ENCODE measurements at regions not wholly inside any gene's neighbourhood (a gene's known extent, or its start where the extent isn't known, plus 50 kb on each side); places are given as distances from the start of the nearest gene placed in this dataset.

DNA sequence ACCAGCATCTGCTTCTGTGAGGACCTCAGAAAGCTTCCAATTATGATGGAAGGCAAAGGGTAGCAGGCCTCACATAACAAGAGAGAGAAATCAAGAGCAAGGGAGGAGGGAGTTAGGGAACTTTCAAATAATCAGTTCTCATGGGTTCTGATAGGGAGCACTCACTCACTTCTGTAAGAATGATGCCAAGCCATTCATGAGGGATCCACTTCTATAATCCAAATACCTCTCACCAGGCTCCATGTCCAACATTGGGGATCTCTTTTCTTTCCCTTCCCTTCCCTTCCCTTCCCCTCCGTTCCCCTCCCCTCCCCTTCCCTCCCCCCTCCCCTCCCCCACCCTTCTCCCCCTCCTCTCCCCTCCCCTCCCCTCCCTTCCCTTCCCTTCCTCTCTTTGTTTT lies 884.6 kb upstream of the GHITM start:
- TF ChIP-seq, protein P1, sequence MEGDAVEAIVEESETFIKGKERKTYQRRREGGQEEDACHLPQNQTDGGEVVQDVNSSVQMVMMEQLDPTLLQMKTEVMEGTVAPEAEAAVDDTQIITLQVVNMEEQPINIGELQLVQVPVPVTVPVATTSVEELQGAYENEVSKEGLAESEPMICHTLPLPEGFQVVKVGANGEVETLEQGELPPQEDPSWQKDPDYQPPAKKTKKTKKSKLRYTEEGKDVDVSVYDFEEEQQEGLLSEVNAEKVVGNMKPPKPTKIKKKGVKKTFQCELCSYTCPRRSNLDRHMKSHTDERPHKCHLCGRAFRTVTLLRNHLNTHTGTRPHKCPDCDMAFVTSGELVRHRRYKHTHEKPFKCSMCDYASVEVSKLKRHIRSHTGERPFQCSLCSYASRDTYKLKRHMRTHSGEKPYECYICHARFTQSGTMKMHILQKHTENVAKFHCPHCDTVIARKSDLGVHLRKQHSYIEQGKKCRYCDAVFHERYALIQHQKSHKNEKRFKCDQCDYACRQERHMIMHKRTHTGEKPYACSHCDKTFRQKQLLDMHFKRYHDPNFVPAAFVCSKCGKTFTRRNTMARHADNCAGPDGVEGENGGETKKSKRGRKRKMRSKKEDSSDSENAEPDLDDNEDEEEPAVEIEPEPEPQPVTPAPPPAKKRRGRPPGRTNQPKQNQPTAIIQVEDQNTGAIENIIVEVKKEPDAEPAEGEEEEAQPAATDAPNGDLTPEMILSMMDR (IDR thresholded peaks at IDR 0.05), result no peak
- no peak for TF ChIP-seq POLR2A (IDR thresholded peaks at IDR 0.05)

Data from heart left ventricle (tissue), 13 donors.